ENCODE measurements at regions not wholly inside any gene's neighbourhood (a gene's known extent, or its start where the extent isn't known, plus 50 kb on each side); places are given as distances from the start of the nearest gene placed in this dataset.

- no peak overlapping the region for H3K4me3 ChIP-seq (ENCODE audit: low read length in 2 of 2)
- intact Hi-C loops (cut with DNase I) = no loop called here
Measured at GRCh38 chrX:128739539-128739938, 687.3 kb upstream of the ACTRT1 start.

DNA sequence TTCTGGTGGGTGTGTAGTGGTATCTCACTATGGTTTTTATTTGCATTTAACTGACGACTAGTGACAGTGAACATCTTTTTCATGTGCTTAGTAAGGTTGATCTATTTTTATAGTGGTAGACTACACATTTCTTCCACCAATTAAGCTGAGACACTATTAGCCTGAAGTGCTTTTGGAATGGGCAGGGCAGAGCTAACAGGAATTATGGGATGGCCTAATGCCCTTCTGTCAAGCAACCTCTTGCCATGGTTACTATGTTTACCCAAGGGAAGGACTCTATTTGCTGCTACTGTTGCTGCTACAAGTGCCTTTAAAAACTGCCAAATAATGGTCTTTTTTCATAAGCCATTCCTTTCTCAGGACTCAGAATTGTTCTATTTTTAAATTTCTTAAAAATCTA is 676.7 kb upstream of the ACTRT1 start:
- intact Hi-C loops (cut with DNase I) = no loop called here
- no peaks in the 10 kb centered on the region for H3K4me1 ChIP-seq (ENCODE audit: control insufficient read depth in 1 of 2, insufficient read depth in 2 of 2, low read length in 2 of 2)
- no peaks in the 10 kb centered on the region for H3K27me3 ChIP-seq (ENCODE audit: control insufficient read depth in 1 of 2, insufficient read depth in 2 of 2, low read length in 1 of 2)
- no peak overlapping the region for H3K4me3 ChIP-seq (ENCODE audit: low read length in 2 of 2)
- WGBS, 2 donors = 33 to 49% methylated on average over 1 of the region's 1 CpG
- DNase-seq (no peak), ATAC-seq (ENCODE audit: low FRiP score) (no peak)
- H3K36me3 ChIP-seq (ENCODE audit: control insufficient read depth in 1 of 2, insufficient read depth in 2 of 2, low read length in 1 of 2) = no peaks in the 10 kb centered on the region
- no peak overlapping the region for H3K27ac ChIP-seq (ENCODE audit: low read depth in 1 of 2, low read length in 2 of 2)
- H3K9me3 ChIP-seq (ENCODE audit: control insufficient read depth, low read length) = no peaks in the 10 kb centered on the region

More at GRCh38 chrX:128739539-128739938, 687.3 kb upstream of the ACTRT1 start:
- DNase-seq (no peak), ATAC-seq (ENCODE audit: low FRiP score) (no peak)
- no peaks in the 10 kb centered on the region for H3K27me3 ChIP-seq (ENCODE audit: control insufficient read depth in 1 of 2, insufficient read depth in 2 of 2, low read length in 1 of 2)
- no peaks in the 10 kb centered on the region for H3K36me3 ChIP-seq (ENCODE audit: control insufficient read depth in 1 of 2, insufficient read depth in 2 of 2, low read length in 1 of 2)
- H3K4me1 ChIP-seq (ENCODE audit: control insufficient read depth in 1 of 2, insufficient read depth in 2 of 2, low read length in 2 of 2) = no peaks in the 10 kb centered on the region
- 6 to 12% methylated on average over 1 of the region's 1 CpG for WGBS, 2 donors
- no peak overlapping the region for H3K27ac ChIP-seq (ENCODE audit: low read depth in 1 of 2, low read length in 2 of 2)
- no peaks in the 10 kb centered on the region for H3K9me3 ChIP-seq (ENCODE audit: control insufficient read depth, low read length)

DNA sequence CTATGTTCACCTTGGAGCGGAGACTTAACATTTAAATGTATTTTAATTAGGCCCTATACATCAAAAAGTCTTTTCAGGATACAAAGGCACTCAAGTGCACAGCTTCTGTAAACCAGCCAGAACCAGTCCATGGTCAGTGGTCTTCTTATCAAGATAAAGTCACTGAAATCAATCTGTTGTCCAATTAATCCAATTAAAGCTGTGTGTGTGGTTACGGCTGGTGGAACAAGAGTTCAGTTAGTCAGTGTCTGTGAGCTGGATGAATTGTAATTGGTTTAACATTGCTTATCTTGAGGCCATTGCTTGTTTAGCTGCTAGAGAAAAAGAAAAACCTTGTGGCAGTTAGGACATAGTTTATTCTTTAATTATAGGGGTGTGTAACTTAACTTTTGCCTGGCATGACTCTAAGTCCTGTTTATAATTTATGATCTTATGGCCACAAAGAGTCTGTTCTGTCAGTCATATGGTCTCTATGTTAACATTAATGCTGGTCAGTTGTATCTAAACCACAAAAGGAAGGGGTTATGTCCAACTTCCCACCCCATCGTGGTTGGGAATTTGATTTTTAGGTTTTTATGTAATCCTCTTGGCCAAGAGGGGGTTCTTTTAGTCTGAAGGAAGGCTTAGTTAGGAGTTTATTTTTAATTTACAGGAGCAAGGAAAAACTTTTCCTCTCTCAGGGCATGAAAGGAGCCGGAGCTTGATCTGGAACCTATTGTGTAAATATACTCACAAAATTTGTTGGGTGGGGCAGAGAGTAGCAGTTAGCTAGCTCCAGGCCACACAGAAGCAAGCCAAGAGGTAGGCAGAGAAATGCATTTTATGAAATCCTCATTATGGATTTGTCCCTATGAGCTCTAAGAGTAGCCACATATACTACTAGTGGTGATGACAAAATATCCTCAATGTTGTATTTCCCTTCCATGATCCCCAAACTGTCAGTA is 665.7 kb upstream of the ACTRT1 start:
- H3K27ac ChIP-seq (ENCODE audit: low read depth in 1 of 2, low read length in 2 of 2) = no peak overlapping the region
- WGBS, 2 donors = 77 to 79% methylated on average over 4 of the region's 4 CpGs
- no peak overlapping the region for H3K4me3 ChIP-seq (ENCODE audit: low read length in 2 of 2)
- ATAC-seq (ENCODE audit: low FRiP score) (no peak), DNase-seq (no peak)
- no peaks in the 10 kb centered on the region for H3K9me3 ChIP-seq (ENCODE audit: control insufficient read depth, low read length)
- no peaks in the 10 kb centered on the region for H3K36me3 ChIP-seq (ENCODE audit: control insufficient read depth in 1 of 2, insufficient read depth in 2 of 2, low read length in 1 of 2)
- H3K27me3 ChIP-seq (ENCODE audit: control insufficient read depth in 1 of 2, insufficient read depth in 2 of 2, low read length in 1 of 2) = no peaks in the 10 kb centered on the region
- intact Hi-C loops (cut with DNase I) = no loop called here
- no peaks in the 10 kb centered on the region for H3K4me1 ChIP-seq (ENCODE audit: control insufficient read depth in 1 of 2, insufficient read depth in 2 of 2, low read length in 2 of 2)

DNA sequence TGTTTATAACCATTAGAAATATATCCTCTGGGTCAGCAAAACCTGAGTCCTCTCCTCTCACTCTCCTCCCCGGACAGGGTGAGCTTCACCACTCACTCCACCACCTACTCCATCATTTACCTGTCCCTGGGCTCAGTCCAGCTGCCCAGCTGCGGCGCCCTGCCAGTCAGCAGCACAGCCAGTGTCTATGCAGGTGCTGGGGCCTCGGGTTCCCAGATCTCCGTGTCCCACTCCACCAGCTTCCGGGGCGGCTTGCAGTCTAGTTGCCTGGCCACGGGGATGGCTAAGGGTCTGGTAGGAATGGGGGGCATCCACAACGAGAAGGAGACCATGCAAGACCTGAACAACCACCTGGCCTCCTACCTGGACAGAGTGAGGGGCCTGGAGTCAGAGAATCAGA is 662.2 kb upstream of the ACTRT1 start:
- 71 to 92% methylated on average over 9 of the region's 9 CpGs for WGBS, 2 donors
- intact Hi-C loops (cut with DNase I) = no loop called here
- no peaks in the 10 kb centered on the region for H3K9me3 ChIP-seq (ENCODE audit: control insufficient read depth, low read length)

DNA sequence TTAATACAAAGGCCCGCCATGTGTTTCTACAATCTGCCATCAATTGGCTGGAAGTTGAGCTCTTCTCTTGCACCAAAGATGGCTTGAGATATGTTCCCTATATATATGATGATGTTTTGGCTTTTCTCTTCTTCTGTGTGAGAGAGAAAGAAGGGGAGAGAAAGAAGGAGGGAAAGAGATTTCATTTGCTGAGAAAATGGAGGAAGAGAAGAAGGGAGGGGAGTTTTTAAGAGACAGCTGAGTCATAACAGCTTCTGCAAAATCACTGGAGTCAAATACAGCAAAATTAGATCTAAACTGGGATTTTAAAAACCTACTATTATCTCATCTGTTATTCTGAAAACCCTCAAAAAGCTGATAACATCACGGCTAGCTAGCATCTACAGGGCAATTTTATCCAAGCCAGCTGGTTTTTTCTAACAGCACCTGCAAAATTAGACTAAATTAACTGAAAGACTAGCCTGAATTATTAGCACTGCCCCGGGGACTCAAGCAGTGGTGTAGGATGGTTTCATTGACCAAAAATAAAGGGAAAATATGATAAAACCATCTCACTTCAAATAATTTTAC is 647.6 kb upstream of the ACTRT1 start:
- ATAC-seq (ENCODE audit: low FRiP score) = no peak
- intact Hi-C loops (cut with DNase I) = no loop called here
- Histone ChIP-seq H3K36me3 (ENCODE audit: control insufficient read depth in 1 of 2, insufficient read depth in 2 of 2, low read length in 1 of 2) (no peaks in the 10 kb centered on the region), H3K27ac (ENCODE audit: low read depth in 1 of 2, low read length in 2 of 2) (no peak overlapping the region), H3K9me3 (ENCODE audit: control insufficient read depth, low read length) (no peaks in the 10 kb centered on the region), H3K27me3 (ENCODE audit: control insufficient read depth in 1 of 2, insufficient read depth in 2 of 2, low read length in 1 of 2) (no peaks in the 10 kb centered on the region), H3K4me1 (ENCODE audit: control insufficient read depth in 1 of 2, insufficient read depth in 2 of 2, low read length in 2 of 2) (no peaks in the 10 kb centered on the region), H3K4me3 (ENCODE audit: low read length in 2 of 2) (no peak overlapping the region)
- WGBS, 2 donors = 64 to 81% methylated on average over 3 of the region's 3 CpGs
- DNase-seq = no peak

More for the DNA sequence above, 662.2 kb upstream of the ACTRT1 start:
- Histone ChIP-seq H3K4me1 (ENCODE audit: control insufficient read depth in 1 of 2, insufficient read depth in 2 of 2, low read length in 2 of 2) (no peaks in the 10 kb centered on the region), H3K27me3 (ENCODE audit: control insufficient read depth in 1 of 2, insufficient read depth in 2 of 2, low read length in 1 of 2) (no peaks in the 10 kb centered on the region), H3K36me3 (ENCODE audit: control insufficient read depth in 1 of 2, insufficient read depth in 2 of 2, low read length in 1 of 2) (no peaks in the 10 kb centered on the region), H3K4me3 (ENCODE audit: low read length in 2 of 2) (no peak overlapping the region), H3K27ac (ENCODE audit: low read depth in 1 of 2, low read length in 2 of 2) (no peak overlapping the region)
- DNase-seq = peak in 1 of 2 donors; percentile 68
- ATAC-seq (ENCODE audit: low FRiP score) = peak; percentile 15

DNA sequence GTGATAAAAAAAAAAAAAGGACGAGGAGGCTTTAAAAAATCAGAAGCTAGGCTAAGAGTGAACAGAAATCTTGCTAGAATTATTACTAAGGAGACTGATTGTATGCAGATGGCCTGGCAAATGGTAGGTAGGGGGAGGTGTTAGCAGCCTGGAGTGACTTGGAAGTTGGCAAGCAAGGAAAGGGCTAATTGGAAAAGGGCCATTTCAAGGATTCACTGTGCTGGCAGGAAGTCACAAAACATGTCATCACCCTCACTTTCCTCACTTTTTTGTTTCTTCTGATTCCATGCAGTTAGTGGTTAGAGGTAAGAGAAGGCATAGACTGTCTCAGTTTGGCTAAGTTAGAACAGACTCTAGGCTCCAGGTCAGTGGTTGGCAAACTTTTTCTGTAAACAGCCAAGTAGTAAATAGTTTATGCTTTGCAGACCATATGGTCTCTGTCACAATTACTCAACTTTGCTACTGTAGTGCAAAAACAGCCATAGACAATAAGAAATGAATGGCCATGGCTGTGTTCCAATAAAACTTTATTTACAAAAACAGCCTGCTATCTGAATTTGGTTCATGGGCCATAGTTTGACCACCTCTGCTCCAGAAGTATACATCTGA is 646.5 kb upstream of the ACTRT1 start:
- Histone ChIP-seq H3K27ac (ENCODE audit: low read depth in 1 of 2, low read length in 2 of 2) (no peak overlapping the region), H3K27me3 (ENCODE audit: control insufficient read depth in 1 of 2, insufficient read depth in 2 of 2, low read length in 1 of 2) (no peaks in the 10 kb centered on the region), H3K4me1 (ENCODE audit: control insufficient read depth in 1 of 2, insufficient read depth in 2 of 2, low read length in 2 of 2) (no peaks in the 10 kb centered on the region), H3K9me3 (ENCODE audit: control insufficient read depth, low read length) (no peaks in the 10 kb centered on the region), H3K4me3 (ENCODE audit: low read length in 2 of 2) (no peak overlapping the region), H3K36me3 (ENCODE audit: control insufficient read depth in 1 of 2, insufficient read depth in 2 of 2, low read length in 1 of 2) (no peaks in the 10 kb centered on the region)
- DNase-seq (no peak), ATAC-seq (ENCODE audit: low FRiP score) (no peak)
- WGBS, 2 donors = 21 to 29% methylated on average over 1 of the region's 1 CpG
- intact Hi-C loops (cut with DNase I) = no loop called here

GRCh38 chrX:128691872-128692271 is 639.7 kb upstream of the ACTRT1 start:
- Histone ChIP-seq H3K9me3 (ENCODE audit: control insufficient read depth, low read length) (no peaks in the 10 kb centered on the region), H3K4me3 (ENCODE audit: low read length in 2 of 2) (no peak overlapping the region), H3K27me3 (ENCODE audit: control insufficient read depth in 1 of 2, insufficient read depth in 2 of 2, low read length in 1 of 2) (no peaks in the 10 kb centered on the region), H3K4me1 (ENCODE audit: control insufficient read depth in 1 of 2, insufficient read depth in 2 of 2, low read length in 2 of 2) (no peaks in the 10 kb centered on the region), H3K36me3 (ENCODE audit: control insufficient read depth in 1 of 2, insufficient read depth in 2 of 2, low read length in 1 of 2) (no peaks in the 10 kb centered on the region), H3K27ac (ENCODE audit: low read depth in 1 of 2, low read length in 2 of 2) (no peak overlapping the region)
- no peak for DNase-seq
- WGBS, 2 donors = 75 to 88% methylated on average over 6 of the region's 6 CpGs
- ATAC-seq (ENCODE audit: low FRiP score) = no peak
- intact Hi-C loops (cut with DNase I) = no loop called here

DNA sequence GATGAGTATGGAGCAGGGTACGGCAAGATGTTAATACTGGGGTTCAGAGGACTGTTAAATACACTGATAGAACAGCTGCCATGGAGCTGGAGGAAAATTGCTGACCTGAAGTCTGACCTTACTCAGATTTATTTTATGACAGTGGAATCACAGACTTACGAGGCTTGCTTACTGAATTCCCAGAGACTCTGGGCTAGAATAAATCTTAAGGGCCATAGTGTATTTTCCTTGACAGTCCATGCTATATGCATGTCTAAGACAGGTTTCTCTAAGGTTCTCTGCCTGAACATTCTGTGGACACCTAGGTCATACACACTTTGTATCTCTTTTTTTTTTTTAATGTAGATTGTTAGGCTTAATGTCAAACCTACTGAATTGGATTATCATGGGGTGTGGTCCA is 633.2 kb upstream of the ACTRT1 start:
- DNase-seq (no peak), ATAC-seq (ENCODE audit: low FRiP score) (no peak)
- Histone ChIP-seq H3K4me3 (ENCODE audit: low read length in 2 of 2) (no peak overlapping the region), H3K27me3 (ENCODE audit: control insufficient read depth in 1 of 2, insufficient read depth in 2 of 2, low read length in 1 of 2) (no peaks in the 10 kb centered on the region), H3K36me3 (ENCODE audit: control insufficient read depth in 1 of 2, insufficient read depth in 2 of 2, low read length in 1 of 2) (no peaks in the 10 kb centered on the region), H3K4me1 (ENCODE audit: control insufficient read depth in 1 of 2, insufficient read depth in 2 of 2, low read length in 2 of 2) (no peaks in the 10 kb centered on the region), H3K27ac (ENCODE audit: low read depth in 1 of 2, low read length in 2 of 2) (no peak overlapping the region), H3K9me3 (ENCODE audit: control insufficient read depth, low read length) (no peaks in the 10 kb centered on the region)
- intact Hi-C loops (cut with DNase I) = loop anchor here in 1 of 2 donors (10.0 kb wide), 1 partner anchor 61 kb away; no protein-coding TSS in a partner anchor
- 67 to 80% methylated on average over 2 of the region's 2 CpGs for WGBS, 2 donors

Measured in aorta (tissue), 5 donors.